HEK293 (cell line): ENCODE measurements at regions not wholly inside any gene's neighbourhood (a gene's known extent, or its start where the extent isn't known, plus 50 kb on each side); places are given as distances from the start of the nearest gene placed in this dataset.

ENCODE experiments used
- CTCF ChIA-PET: fragments of 350-600 bp; formaldehyde crosslinking; extraction: SDS; loops from one replicate; lab custom pipeline; 2021; ENCODE audit warnings: antibody characterized with exemption; lab: Yijun Ruan, JAX
- POLR2A ChIA-PET: fragments of 300-600 bp; formaldehyde crosslinking; extraction: SDS; loops from one replicate; lab custom pipeline; 2020; ENCODE audit warnings: antibody characterized with exemption, inconsistent platforms; lab: Yijun Ruan, JAX
- H3K27ac ChIP-seq: fragments of 200-500 bp; sonication (Bioruptor generic); 2 replicates; pipeline ENCODE4 v1.5.1; 2014; ENCODE audit warnings: low read depth, low read length, control low read depth, inconsistent platforms; ENCODE audit errors: extremely low read depth
- H3K36me3 ChIP-seq, 2 experiments: fragments of 200-500 bp in 1 of 2; sonication (Bioruptor generic) in 1 of 2; 1 replicate in 1 of 2; 2 replicates in 1 of 2; pipeline ENCODE4 v1.5.1; 2014 to 2017; ENCODE audit warnings: inconsistent platforms in 2 of 2, low read length in 2 of 2; ENCODE audit not compliant: control insufficient read depth in 2 of 2, insufficient read depth in 1 of 2
- H3K4me1 ChIP-seq: fragments of 200-500 bp; sonication (Bioruptor generic); 2 replicates; pipeline ENCODE4 v1.5.1; 2014; ENCODE audit warnings: mild to moderate bottlenecking, low read length, inconsistent platforms; ENCODE audit not compliant: control insufficient read depth, insufficient read depth
- H3K4me3 ChIP-seq: 2 replicates; pipeline ENCODE4 v1.5.1; 2011; ENCODE audit warnings: low read depth, mild to moderate bottlenecking, control low read depth, low read length, moderate library complexity
- H3K9me3 ChIP-seq: fragments of 200-500 bp; sonication (Bioruptor generic); 2 replicates; pipeline ENCODE4 v1.5.1; 2014; ENCODE audit warnings: low read depth, low read length, inconsistent platforms; ENCODE audit not compliant: control insufficient read depth, insufficient read depth
- FEZF1 ChIP-seq: fragments of 450-650 bp; formaldehyde crosslinking; IDR thresholded peaks from 2 replicates; pipeline ENCODE4 v1.5.1; 2016; ENCODE audit warnings: missing biosample characterization, missing genetic modification characterization
- GLIS1 ChIP-seq: fragments of 450-650 bp; formaldehyde crosslinking; IDR thresholded peaks from 2 replicates; pipeline ENCODE4 v1.5.1; 2016; ENCODE audit warnings: missing biosample characterization, missing genetic modification characterization
- KLF10 ChIP-seq: fragments of 450-650 bp; IDR thresholded peaks from 2 replicates; pipeline ENCODE4 v1.5.1; 2018; ENCODE audit warnings: missing biosample characterization, mild to moderate bottlenecking, missing genetic modification characterization
- MYNN ChIP-seq: fragments of 450-650 bp; formaldehyde crosslinking; IDR thresholded peaks from 2 replicates; pipeline ENCODE4 v1.5.1; 2016; ENCODE audit warnings: missing biosample characterization, missing genetic modification characterization, borderline replicate concordance
- REPIN1 ChIP-seq: fragments of 450-650 bp; formaldehyde crosslinking; IDR thresholded peaks from 2 replicates; pipeline ENCODE4 v1.5.1; 2017; ENCODE audit warnings: missing biosample characterization, missing genetic modification characterization, low read depth
- WT1 ChIP-seq: fragments of 450-650 bp; formaldehyde crosslinking; IDR thresholded peaks from 2 replicates; pipeline ENCODE4 v1.5.1; 2016; ENCODE audit warnings: missing biosample characterization, missing genetic modification characterization
- YY2 ChIP-seq: fragments of 450-650 bp; formaldehyde crosslinking; IDR thresholded peaks from 2 replicates; pipeline ENCODE4 v1.5.1; 2016; ENCODE audit warnings: missing biosample characterization, missing genetic modification characterization
- ZBTB21 ChIP-seq: fragments of 450-650 bp; formaldehyde crosslinking; IDR thresholded peaks from 2 replicates; pipeline ENCODE4 v1.5.1; 2017; ENCODE audit warnings: missing biosample characterization, missing genetic modification characterization
- ZFP37 ChIP-seq: fragments of 450-650 bp; formaldehyde crosslinking; IDR thresholded peaks from 2 replicates; pipeline ENCODE4 v1.5.1; 2016; ENCODE audit warnings: missing biosample characterization, missing genetic modification characterization
- ZFP41 ChIP-seq: fragments of 450-650 bp; formaldehyde crosslinking; IDR thresholded peaks from 2 replicates; pipeline ENCODE4 v1.5.1; 2016; ENCODE audit warnings: missing biosample characterization, missing genetic modification characterization, borderline replicate concordance
- ZNF138 ChIP-seq: fragments of 450-650 bp; formaldehyde crosslinking; IDR thresholded peaks from 2 replicates; pipeline ENCODE4 v1.5.1; 2016; ENCODE audit warnings: missing biosample characterization, missing genetic modification characterization, borderline replicate concordance
- ZNF157 ChIP-seq: fragments of 450-650 bp; formaldehyde crosslinking; IDR thresholded peaks from 2 replicates; pipeline ENCODE4 v1.5.1; 2016; ENCODE audit warnings: missing biosample characterization, missing genetic modification characterization
- ZNF169 ChIP-seq: fragments of 450-650 bp; formaldehyde crosslinking; IDR thresholded peaks from 2 replicates; pipeline ENCODE4 v1.5.1; 2016; ENCODE audit warnings: missing biosample characterization, missing genetic modification characterization
- ZNF223 ChIP-seq: fragments of 450-650 bp; formaldehyde crosslinking; IDR thresholded peaks from 2 replicates; pipeline ENCODE4 v1.5.1; 2016; ENCODE audit warnings: missing biosample characterization, missing genetic modification characterization
- ZNF239 ChIP-seq: fragments of 450-650 bp; formaldehyde crosslinking; IDR thresholded peaks from 2 replicates; pipeline ENCODE4 v1.5.1; 2016; ENCODE audit warnings: missing biosample characterization, missing genetic modification characterization
- ZNF248 ChIP-seq: fragments of 450-650 bp; formaldehyde crosslinking; IDR thresholded peaks from 2 replicates; pipeline ENCODE4 v1.5.1; 2017; ENCODE audit warnings: missing biosample characterization, missing genetic modification characterization
- ZNF302 ChIP-seq: fragments of 450-650 bp; formaldehyde crosslinking; IDR thresholded peaks from 2 replicates; pipeline ENCODE4 v1.5.1; 2016; ENCODE audit warnings: missing biosample characterization, missing genetic modification characterization, low read depth
- ZNF341 ChIP-seq: fragments of 450-650 bp; formaldehyde crosslinking; IDR thresholded peaks from 2 replicates; pipeline ENCODE4; 2016; ENCODE audit warnings: low read depth, missing biosample characterization, missing genetic modification characterization
- ZNF350 ChIP-seq: fragments of 450-650 bp; formaldehyde crosslinking; IDR thresholded peaks from 2 replicates; pipeline ENCODE4 v1.5.0; 2017; ENCODE audit warnings: missing biosample characterization, mild to moderate bottlenecking, missing genetic modification characterization
- ZNF37A ChIP-seq: fragments of 450-650 bp; IDR thresholded peaks from 2 replicates; pipeline ENCODE4 v1.5.1; 2018; ENCODE audit warnings: missing biosample characterization, missing genetic modification characterization
- ZNF426 ChIP-seq: fragments of 450-650 bp; formaldehyde crosslinking; IDR thresholded peaks from 2 replicates; pipeline ENCODE4 v1.5.1; 2017; ENCODE audit warnings: missing biosample characterization, missing genetic modification characterization, mild to moderate bottlenecking, inconsistent platforms, moderate library complexity
- ZNF433 ChIP-seq: fragments of 450-650 bp; formaldehyde crosslinking; IDR thresholded peaks from 2 replicates; pipeline ENCODE4 v1.5.1; 2016; ENCODE audit warnings: missing biosample characterization, missing genetic modification characterization, low read depth
- ZNF473 ChIP-seq: fragments of 450-650 bp; formaldehyde crosslinking; IDR thresholded peaks from 2 replicates; pipeline ENCODE4 v1.5.1; 2017; ENCODE audit warnings: missing biosample characterization, missing genetic modification characterization
- ZNF544 ChIP-seq: fragments of 450-650 bp; formaldehyde crosslinking; IDR thresholded peaks from 2 replicates; pipeline ENCODE4 v1.5.0; 2017; ENCODE audit warnings: missing biosample characterization, missing genetic modification characterization
- ZNF561 ChIP-seq: fragments of 450-650 bp; IDR thresholded peaks from 2 replicates; pipeline ENCODE4 v1.5.1; 2018; ENCODE audit warnings: missing biosample characterization, missing genetic modification characterization, borderline replicate concordance
- ZNF623 ChIP-seq: fragments of 450-650 bp; formaldehyde crosslinking; IDR thresholded peaks from 2 replicates; pipeline ENCODE4 v1.5.1; 2016; ENCODE audit warnings: missing biosample characterization, missing genetic modification characterization
- ZNF629 ChIP-seq: fragments of 450-650 bp; formaldehyde crosslinking; IDR thresholded peaks from 2 replicates; pipeline ENCODE4 v1.5.1; 2017; ENCODE audit warnings: missing biosample characterization, missing genetic modification characterization
- ZNF660 ChIP-seq: fragments of 450-650 bp; IDR thresholded peaks from 2 replicates; pipeline ENCODE4 v1.5.1; 2018; ENCODE audit warnings: missing biosample characterization, mild to moderate bottlenecking, missing genetic modification characterization
- ZNF670 ChIP-seq: fragments of 450-650 bp; formaldehyde crosslinking; IDR thresholded peaks from 2 replicates; pipeline ENCODE4 v1.5.1; 2016; ENCODE audit warnings: missing biosample characterization, missing genetic modification characterization, low read depth
- ZNF701 ChIP-seq: fragments of 450-650 bp; formaldehyde crosslinking; IDR thresholded peaks from 2 replicates; pipeline ENCODE4 v1.5.1; 2016; ENCODE audit warnings: missing biosample characterization, missing genetic modification characterization
- ZNF843 ChIP-seq: fragments of 450-650 bp; formaldehyde crosslinking; IDR thresholded peaks from 2 replicates; pipeline ENCODE4 v1.5.1; 2016; ENCODE audit warnings: missing biosample characterization, missing genetic modification characterization
- ZSCAN23 ChIP-seq: fragments of 450-650 bp; formaldehyde crosslinking; IDR thresholded peaks from 2 replicates; pipeline ENCODE4 v1.5.1; 2016; ENCODE audit warnings: missing biosample characterization, missing genetic modification characterization
- TF ChIP-seq, protein P1 (sequence below): fragments of 450-650 bp; formaldehyde crosslinking; IDR thresholded peaks from 2 replicates; pipeline ENCODE4 v1.5.1; 2017; ENCODE audit warnings: missing biosample characterization, missing genetic modification characterization
- TF ChIP-seq, protein P2 (sequence below): fragments of 450-650 bp; formaldehyde crosslinking; IDR thresholded peaks from 2 replicates; pipeline ENCODE4 v1.5.1; 2017; ENCODE audit warnings: missing biosample characterization, mild to moderate bottlenecking, missing genetic modification characterization, moderate library complexity

DNA sequence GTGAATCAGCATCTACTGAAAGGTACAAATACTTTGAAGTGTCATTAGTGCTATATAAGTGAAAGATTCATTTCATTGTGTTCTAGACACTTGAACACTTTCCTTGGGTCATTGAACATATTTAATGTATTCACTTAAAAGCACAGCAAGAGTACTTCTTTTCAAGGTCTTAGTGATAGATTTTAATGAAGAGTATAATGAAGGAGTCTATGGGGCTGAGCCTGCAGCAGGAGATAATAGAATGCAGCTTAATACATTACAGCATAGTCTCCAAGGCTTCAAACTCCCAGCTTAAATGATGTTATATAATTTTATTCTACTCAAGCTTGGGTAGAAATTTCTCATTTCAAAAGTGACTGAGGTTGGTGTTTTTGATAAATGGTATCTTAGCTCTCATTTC is 66.1 kb upstream of the VEGFC start:
- CTCF ChIA-PET: no interaction called here
- Histone ChIP-seq H3K9me3 (no peaks in the 10 kb centered on the region), H3K4me3 (no peak overlapping the region), H3K36me3 (no peaks in the 10 kb centered on the region), H3K4me1 (no peaks in the 10 kb centered on the region), H3K27ac (no peak overlapping the region)
- TF ChIP-seq ZNF670 (tag by site-specific recombination): no peak
- no peak for TF ChIP-seq FEZF1 (tag by site-specific recombination)
- no peak for TF ChIP-seq ZNF223 (tag by site-specific recombination)
- TF ChIP-seq ZNF473 (tag by site-specific recombination): no peak
- TF ChIP-seq ZNF433 (tag by site-specific recombination): no peak
- no peak for TF ChIP-seq ZNF302
- no peak for TF ChIP-seq ZNF350 (tag by site-specific recombination)
- TF ChIP-seq, protein P1, sequence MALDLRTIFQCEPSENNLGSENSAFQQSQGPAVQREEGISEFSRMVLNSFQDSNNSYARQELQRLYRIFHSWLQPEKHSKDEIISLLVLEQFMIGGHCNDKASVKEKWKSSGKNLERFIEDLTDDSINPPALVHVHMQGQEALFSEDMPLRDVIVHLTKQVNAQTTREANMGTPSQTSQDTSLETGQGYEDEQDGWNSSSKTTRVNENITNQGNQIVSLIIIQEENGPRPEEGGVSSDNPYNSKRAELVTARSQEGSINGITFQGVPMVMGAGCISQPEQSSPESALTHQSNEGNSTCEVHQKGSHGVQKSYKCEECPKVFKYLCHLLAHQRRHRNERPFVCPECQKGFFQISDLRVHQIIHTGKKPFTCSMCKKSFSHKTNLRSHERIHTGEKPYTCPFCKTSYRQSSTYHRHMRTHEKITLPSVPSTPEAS: no peak
- POLR2A ChIA-PET: no interaction called here

DNA sequence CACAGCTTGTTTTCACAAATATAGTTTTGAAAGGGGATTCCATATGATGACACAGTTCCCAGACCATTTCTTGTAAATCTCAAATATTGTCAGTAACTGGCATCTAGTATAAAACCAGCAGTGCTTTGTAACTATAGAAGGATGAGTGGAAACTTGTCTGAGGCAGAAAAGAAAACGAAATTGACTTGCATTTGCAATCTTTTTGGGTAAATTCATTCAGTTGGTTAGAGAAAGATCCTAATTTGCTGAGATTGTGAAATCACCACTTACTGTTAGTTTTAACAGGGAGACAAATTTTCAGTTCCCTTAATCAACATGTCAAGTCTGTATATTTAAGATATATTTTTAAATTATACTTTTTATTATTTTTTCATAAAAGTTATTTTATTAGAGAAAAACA is 71.5 kb upstream of the VEGFC start:
- H3K9me3 ChIP-seq: no peaks in the 10 kb centered on the region
- no peak overlapping the region for H3K4me3 ChIP-seq
- no peaks in the 10 kb centered on the region for H3K36me3 ChIP-seq
- TF ChIP-seq, protein P2, sequence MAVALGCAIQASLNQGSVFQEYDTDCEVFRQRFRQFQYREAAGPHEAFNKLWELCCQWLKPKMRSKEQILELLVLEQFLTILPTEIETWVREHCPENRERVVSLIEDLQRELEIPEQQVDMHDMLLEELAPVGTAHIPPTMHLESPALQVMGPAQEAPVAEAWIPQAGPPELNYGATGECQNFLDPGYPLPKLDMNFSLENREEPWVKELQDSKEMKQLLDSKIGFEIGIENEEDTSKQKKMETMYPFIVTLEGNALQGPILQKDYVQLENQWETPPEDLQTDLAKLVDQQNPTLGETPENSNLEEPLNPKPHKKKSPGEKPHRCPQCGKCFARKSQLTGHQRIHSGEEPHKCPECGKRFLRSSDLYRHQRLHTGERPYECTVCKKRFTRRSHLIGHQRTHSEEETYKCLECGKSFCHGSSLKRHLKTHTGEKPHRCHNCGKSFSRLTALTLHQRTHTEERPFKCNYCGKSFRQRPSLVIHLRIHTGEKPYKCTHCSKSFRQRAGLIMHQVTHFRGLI (tag by site-specific recombination): no peak
- TF ChIP-seq GLIS1: no peak
- no peak for TF ChIP-seq ZNF843 (tag by site-specific recombination)
- no peak for TF ChIP-seq ZNF248 (tag by site-specific recombination)
- TF ChIP-seq ZBTB21 (tag by site-specific recombination): no peak
- TF ChIP-seq YY2 (tag by site-specific recombination): no peak
- TF ChIP-seq ZNF239 (tag by site-specific recombination): no peak
- no peak for TF ChIP-seq ZFP41
- no peak for TF ChIP-seq ZNF544 (tag by site-specific recombination)
- no peak for TF ChIP-seq ZNF426 (tag by site-specific recombination)
- no peak for TF ChIP-seq ZNF623 (tag by site-specific recombination)
- no peak for TF ChIP-seq REPIN1 (tag by site-specific recombination)
- TF ChIP-seq ZFP37: no peak
- TF ChIP-seq ZSCAN23 (tag by site-specific recombination): no peak
- no peak for TF ChIP-seq ZNF561 (tag by site-specific recombination)
- no peak for TF ChIP-seq ZNF37A (tag by site-specific recombination)
- TF ChIP-seq, all 188 proteins: peak for 0
- POLR2A ChIA-PET: no interaction called here
- Histone ChIP-seq H3K4me1 (no peaks in the 10 kb centered on the region), H3K27ac (no peak overlapping the region)
- CTCF ChIA-PET: no interaction called here

DNA sequence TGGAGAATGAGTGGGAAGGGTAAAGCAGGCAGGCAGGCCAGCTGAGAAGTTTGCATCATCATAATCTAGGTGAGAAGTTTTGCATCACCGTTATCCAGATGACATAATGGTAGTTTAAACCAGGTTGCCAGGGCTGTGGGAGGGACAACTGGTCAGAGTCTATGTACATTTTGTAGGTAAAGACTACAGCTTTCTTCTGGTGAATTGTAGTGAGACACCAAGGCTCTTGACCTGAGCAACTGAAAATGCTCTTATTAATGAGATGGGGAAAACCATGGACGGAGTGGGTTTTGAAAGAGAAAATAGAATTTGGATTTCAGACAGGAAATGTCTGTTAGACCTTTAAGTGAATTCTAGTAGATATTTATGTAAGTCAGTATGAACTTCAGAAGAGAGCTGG is 76.0 kb upstream of the VEGFC start:
- POLR2A ChIA-PET: no interaction called here
- H3K36me3 ChIP-seq: no peaks in the 10 kb centered on the region
- CTCF ChIA-PET: interaction anchor here (0.9 kb wide), 1 partner anchor 179 kb away, joined by 3 read pairs; no protein-coding TSS in a partner anchor
- no peaks in the 10 kb centered on the region for H3K9me3 ChIP-seq
- H3K4me1 ChIP-seq: no peaks in the 10 kb centered on the region
- H3K4me3 ChIP-seq: no peak overlapping the region
- H3K27ac ChIP-seq: no peak overlapping the region
- no peak for TF ChIP-seq ZNF248 (tag by site-specific recombination)
- TF ChIP-seq ZNF138 (tag by site-specific recombination): no peak
- no peak for TF ChIP-seq MYNN
- TF ChIP-seq KLF10: no peak
- no peak for TF ChIP-seq WT1 (tag by site-specific recombination)
- no peak for TF ChIP-seq ZSCAN23 (tag by site-specific recombination)
- no peak for TF ChIP-seq ZNF701 (tag by site-specific recombination)
- no peak for TF ChIP-seq ZNF341
- TF ChIP-seq ZNF169 (tag by site-specific recombination): no peak
- TF ChIP-seq ZNF660 (tag by site-specific recombination): no peak
- no peak for TF ChIP-seq ZNF157 (tag by site-specific recombination)
- no peak for TF ChIP-seq ZNF629
